ENCODE measurements at regions not wholly inside any gene's neighbourhood (a gene's known extent, or its start where the extent isn't known, plus 50 kb on each side); places are given as distances from the start of the nearest gene placed in this dataset.

DNA sequence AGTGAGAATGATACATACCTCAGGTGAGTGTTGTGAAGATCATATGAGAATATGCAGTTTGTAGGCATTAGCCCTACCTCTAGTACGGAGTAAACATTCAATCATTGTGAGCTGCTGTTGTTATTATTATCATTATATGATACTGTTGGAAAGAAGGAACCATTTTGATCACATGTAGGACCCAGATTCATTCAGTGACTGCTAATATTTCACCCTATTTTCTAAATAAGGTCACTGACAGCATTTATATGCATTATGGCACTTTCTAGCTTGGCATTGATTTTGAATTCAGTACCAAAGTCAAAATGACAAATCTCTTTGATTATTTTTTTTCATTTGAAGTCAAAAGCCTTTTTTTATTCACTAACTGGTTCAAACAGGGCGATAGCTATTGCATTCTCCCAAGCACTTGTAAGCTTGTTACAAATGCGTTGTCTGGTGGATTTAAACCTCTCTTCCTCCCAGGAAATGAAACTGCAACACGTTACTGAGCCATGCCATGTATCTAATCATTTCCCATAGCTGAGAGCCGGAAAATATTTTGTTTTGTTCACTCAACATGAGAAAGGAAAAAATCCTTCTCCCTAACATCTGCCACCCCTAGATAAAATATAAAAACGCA, 320.8 kb upstream of the SGCD start:
- Histone ChIP-seq H3K4me1 (peaks cover 0 to 8% of the 10 kb centered on the region in 2 donors), H3K27ac (no peak overlapping the region), H3K9me3 (no peaks in the 10 kb centered on the region), H3K36me3 (no peaks in the 10 kb centered on the region), H3K27me3 (no peaks in the 10 kb centered on the region), H3K4me3 (no peak overlapping the region)
- TF ChIP-seq, protein P1, sequence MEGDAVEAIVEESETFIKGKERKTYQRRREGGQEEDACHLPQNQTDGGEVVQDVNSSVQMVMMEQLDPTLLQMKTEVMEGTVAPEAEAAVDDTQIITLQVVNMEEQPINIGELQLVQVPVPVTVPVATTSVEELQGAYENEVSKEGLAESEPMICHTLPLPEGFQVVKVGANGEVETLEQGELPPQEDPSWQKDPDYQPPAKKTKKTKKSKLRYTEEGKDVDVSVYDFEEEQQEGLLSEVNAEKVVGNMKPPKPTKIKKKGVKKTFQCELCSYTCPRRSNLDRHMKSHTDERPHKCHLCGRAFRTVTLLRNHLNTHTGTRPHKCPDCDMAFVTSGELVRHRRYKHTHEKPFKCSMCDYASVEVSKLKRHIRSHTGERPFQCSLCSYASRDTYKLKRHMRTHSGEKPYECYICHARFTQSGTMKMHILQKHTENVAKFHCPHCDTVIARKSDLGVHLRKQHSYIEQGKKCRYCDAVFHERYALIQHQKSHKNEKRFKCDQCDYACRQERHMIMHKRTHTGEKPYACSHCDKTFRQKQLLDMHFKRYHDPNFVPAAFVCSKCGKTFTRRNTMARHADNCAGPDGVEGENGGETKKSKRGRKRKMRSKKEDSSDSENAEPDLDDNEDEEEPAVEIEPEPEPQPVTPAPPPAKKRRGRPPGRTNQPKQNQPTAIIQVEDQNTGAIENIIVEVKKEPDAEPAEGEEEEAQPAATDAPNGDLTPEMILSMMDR (IDR thresholded peaks at IDR 0.05 in 4 of 5, conservative IDR thresholded peaks at IDR 0.05 in 1 of 5), result no peak
- TF ChIP-seq POLR2A (IDR thresholded peaks at IDR 0.05), result no peak
- intact Hi-C loops (cut with DNase I; ENCODE audit: low total_unique reads), result no loop called here
- in situ Hi-C loops (cut with MboI; ENCODE audit: low sequenced_read_pairs in 4 of 4), result no loop called here
- no peak for DNase-seq
- no peak for ATAC-seq

DNA sequence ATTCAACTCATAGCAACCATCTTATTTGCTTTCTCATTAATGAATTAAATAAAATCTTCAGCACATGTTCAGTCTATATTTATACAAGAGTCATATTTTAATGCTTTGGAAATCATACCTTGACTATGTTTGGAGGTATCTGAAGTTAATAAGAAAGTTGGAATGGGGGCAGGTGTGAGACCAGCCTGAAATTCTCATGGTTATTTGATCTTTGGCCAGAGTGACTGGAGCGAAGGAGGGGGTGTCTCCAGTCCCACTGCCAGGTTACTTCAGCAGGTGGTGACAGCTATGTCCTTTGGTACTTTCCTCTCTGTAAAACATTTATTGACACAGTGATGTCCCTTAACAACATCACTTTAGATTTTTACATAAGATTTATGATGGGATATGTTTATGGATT, 318.1 kb upstream of the SGCD start:
- no peaks in the 10 kb centered on the region for H3K27me3 ChIP-seq
- intact Hi-C loops (cut with DNase I; ENCODE audit: low total_unique reads) (no loop called here), in situ Hi-C loops (cut with MboI; ENCODE audit: low sequenced_read_pairs in 4 of 4) (no loop called here)
- no peak for TF ChIP-seq POLR2A (IDR thresholded peaks at IDR 0.05)
- TF ChIP-seq, protein P1 (IDR thresholded peaks at IDR 0.05 in 4 of 5, conservative IDR thresholded peaks at IDR 0.05 in 1 of 5), result no peak
- H3K4me3 ChIP-seq, result no peak overlapping the region
- DNase-seq, result no peak
- H3K27ac ChIP-seq, result no peak overlapping the region
- H3K4me1 ChIP-seq, result peaks cover 0 to 5% of the 10 kb centered on the region in 2 donors
- H3K9me3 ChIP-seq, result no peaks in the 10 kb centered on the region
- H3K36me3 ChIP-seq, result no peaks in the 10 kb centered on the region
- ATAC-seq, result no peak

DNA sequence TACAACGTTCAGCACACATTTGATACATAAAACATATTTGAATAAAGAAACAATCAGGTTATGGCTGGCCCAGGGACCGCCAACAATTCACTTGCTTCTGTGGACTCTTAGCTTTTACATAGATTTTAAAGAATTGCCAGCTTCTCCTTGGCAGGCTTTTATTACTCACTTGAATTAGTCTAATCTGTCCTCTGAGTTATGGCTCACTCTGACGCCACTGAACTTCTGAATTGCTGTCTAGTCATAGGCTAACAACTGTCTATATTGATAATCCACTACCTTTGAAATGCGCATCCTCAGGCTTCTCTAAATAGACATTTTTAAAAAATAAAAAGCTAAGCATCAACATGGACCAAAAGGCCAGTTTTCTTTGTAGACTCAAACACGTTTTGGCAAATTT, 317.4 kb upstream of the SGCD start:
- intact Hi-C loops (cut with DNase I; ENCODE audit: low total_unique reads), result no loop called here
- ATAC-seq, result no peak
- no peak overlapping the region for H3K4me3 ChIP-seq
- H3K27me3 ChIP-seq, result no peaks in the 10 kb centered on the region
- H3K27ac ChIP-seq, result no peak overlapping the region
- DNase-seq, result no peak
- peaks cover 0 to 5% of the 10 kb centered on the region in 2 donors for H3K4me1 ChIP-seq
- no peak for TF ChIP-seq POLR2A (IDR thresholded peaks at IDR 0.05)
- TF ChIP-seq, protein P1 (IDR thresholded peaks at IDR 0.05 in 4 of 5, conservative IDR thresholded peaks at IDR 0.05 in 1 of 5), result no peak
- no peaks in the 10 kb centered on the region for H3K9me3 ChIP-seq
- H3K36me3 ChIP-seq, result no peaks in the 10 kb centered on the region
- in situ Hi-C loops (cut with MboI; ENCODE audit: low sequenced_read_pairs in 4 of 4), result no loop called here

DNA sequence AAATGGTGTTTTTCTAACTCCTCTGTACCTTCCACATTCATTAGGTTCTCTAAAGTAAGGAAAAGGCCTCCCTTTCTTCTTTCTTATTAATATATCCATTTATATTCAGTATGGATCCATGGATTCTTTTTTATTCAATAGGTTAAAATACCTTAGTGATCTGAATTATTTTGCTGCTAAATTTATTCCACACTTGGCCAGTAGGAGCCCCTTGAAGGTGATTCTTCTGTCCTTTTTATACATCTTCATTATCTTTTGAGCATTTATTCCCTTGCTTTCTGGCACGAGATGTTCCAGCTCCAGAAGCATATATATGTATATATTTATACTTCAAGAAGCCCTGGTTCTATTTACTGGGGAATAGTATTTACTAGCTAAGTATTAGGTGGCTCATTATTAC, 311.8 kb upstream of the SGCD start:
- intact Hi-C loops (cut with DNase I; ENCODE audit: low total_unique reads), result no loop called here
- TF ChIP-seq, protein P1 (IDR thresholded peaks at IDR 0.05 in 4 of 5, conservative IDR thresholded peaks at IDR 0.05 in 1 of 5), result no peak
- no peak for TF ChIP-seq POLR2A (IDR thresholded peaks at IDR 0.05)
- DNase-seq, result no peak
- H3K9me3 ChIP-seq, result no peaks in the 10 kb centered on the region
- no peak overlapping the region for H3K27ac ChIP-seq
- no peak overlapping the region for H3K4me3 ChIP-seq
- H3K4me1 ChIP-seq, result peaks cover 0 to 3% of the 10 kb centered on the region in 2 donors
- no peak for ATAC-seq
- in situ Hi-C loops (cut with MboI; ENCODE audit: low sequenced_read_pairs in 4 of 4), result no loop called here
- no peaks in the 10 kb centered on the region for H3K27me3 ChIP-seq
- no peaks in the 10 kb centered on the region for H3K36me3 ChIP-seq

DNA sequence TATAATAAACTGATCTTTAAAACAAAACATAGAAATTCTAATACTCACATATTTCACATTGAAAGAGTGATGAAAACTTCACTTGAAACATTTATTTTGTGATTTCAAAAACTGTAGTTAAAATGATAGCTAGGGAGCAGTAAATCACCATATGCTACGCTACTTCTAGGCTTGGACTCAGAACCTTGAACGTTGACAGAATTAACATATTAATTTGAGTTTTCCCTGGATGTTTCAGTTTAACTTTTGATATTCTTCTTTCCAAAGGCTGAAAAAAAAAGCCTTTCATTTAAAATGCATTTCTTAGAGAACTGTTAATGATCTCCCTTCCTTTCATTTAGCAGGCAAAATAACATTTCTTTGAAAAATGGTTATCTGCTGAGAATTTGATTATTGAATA, 307.8 kb upstream of the SGCD start:
- intact Hi-C loops (cut with DNase I; ENCODE audit: low total_unique reads) (no loop called here), in situ Hi-C loops (cut with MboI; ENCODE audit: low sequenced_read_pairs in 4 of 4) (no loop called here)
- H3K4me1 ChIP-seq, result peaks cover 0 to 3% of the 10 kb centered on the region in 2 donors
- ATAC-seq (no peak), DNase-seq (no peak)
- no peaks in the 10 kb centered on the region for H3K36me3 ChIP-seq
- TF ChIP-seq, protein P1 (IDR thresholded peaks at IDR 0.05 in 4 of 5, conservative IDR thresholded peaks at IDR 0.05 in 1 of 5), result no peak
- TF ChIP-seq POLR2A (IDR thresholded peaks at IDR 0.05), result no peak
- H3K27me3 ChIP-seq, result no peaks in the 10 kb centered on the region
- no peaks in the 10 kb centered on the region for H3K9me3 ChIP-seq
- no peak overlapping the region for H3K27ac ChIP-seq
- H3K4me3 ChIP-seq, result no peak overlapping the region

All from gastrocnemius medialis (tissue), 4 donors.